ENCODE measurements at regions not wholly inside any gene's neighbourhood (a gene's known extent, or its start where the extent isn't known, plus 50 kb on each side); places are given as distances from the start of the nearest gene placed in this dataset.

GRCh38 chr2:7437141-7437540 is 519.9 kb downstream of the RNF144A start:
- POLR2A ChIA-PET (ENCODE audit: low non-redundant PET) = no interaction called here
- no peak for TF ChIP-seq EZH2 (IDR thresholded peaks at IDR 0.05; ENCODE audit: borderline replicate concordance, low read depth, low read length, poor library complexity, severe bottlenecking)
- TF ChIP-seq, protein P1, sequence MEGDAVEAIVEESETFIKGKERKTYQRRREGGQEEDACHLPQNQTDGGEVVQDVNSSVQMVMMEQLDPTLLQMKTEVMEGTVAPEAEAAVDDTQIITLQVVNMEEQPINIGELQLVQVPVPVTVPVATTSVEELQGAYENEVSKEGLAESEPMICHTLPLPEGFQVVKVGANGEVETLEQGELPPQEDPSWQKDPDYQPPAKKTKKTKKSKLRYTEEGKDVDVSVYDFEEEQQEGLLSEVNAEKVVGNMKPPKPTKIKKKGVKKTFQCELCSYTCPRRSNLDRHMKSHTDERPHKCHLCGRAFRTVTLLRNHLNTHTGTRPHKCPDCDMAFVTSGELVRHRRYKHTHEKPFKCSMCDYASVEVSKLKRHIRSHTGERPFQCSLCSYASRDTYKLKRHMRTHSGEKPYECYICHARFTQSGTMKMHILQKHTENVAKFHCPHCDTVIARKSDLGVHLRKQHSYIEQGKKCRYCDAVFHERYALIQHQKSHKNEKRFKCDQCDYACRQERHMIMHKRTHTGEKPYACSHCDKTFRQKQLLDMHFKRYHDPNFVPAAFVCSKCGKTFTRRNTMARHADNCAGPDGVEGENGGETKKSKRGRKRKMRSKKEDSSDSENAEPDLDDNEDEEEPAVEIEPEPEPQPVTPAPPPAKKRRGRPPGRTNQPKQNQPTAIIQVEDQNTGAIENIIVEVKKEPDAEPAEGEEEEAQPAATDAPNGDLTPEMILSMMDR (conservative IDR thresholded peaks at IDR 0.05; ENCODE audit: low read depth, low read length) = no peak
- Histone ChIP-seq H3K9me3 (ENCODE audit: low read depth, low read length, poor library complexity, severe bottlenecking) (peaks cover 4% of the 10 kb centered on the region), H3K36me3 (ENCODE audit: insufficient read depth, low read length, poor library complexity, severe bottlenecking) (no peaks in the 10 kb centered on the region), H3K27ac (ENCODE audit: low read depth, low read length, poor library complexity, severe bottlenecking) (no peak overlapping the region), H3K4me1 (ENCODE audit: insufficient read depth, low read length, poor library complexity, severe bottlenecking) (no peaks in the 10 kb centered on the region), H3K4me3 (ENCODE audit: low read depth, low read length, poor library complexity, severe bottlenecking) (no peak overlapping the region), H3K27me3 (replicated peaks; ENCODE audit: insufficient read depth, low read depth, low read length, poor library complexity) (no peaks in the 10 kb centered on the region)
- intact Hi-C loops (cut with micrococcal nuclease; ENCODE audit: unreplicated experiment) = no loop called here
- DNase-seq (ENCODE audit: low spot score) = no peak
- no TSS peak for BruUV-seq (replicated peaks)
- CTCF ChIA-PET = no interaction called here

- BruUV-seq (replicated peaks) = no TSS peak
- Histone ChIP-seq H3K4me1 (ENCODE audit: insufficient read depth, low read length, poor library complexity, severe bottlenecking) (no peaks in the 10 kb centered on the region), H3K27me3 (replicated peaks; ENCODE audit: insufficient read depth, low read depth, low read length, poor library complexity) (no peaks in the 10 kb centered on the region), H3K4me3 (ENCODE audit: low read depth, low read length, poor library complexity, severe bottlenecking) (no peak overlapping the region), H3K27ac (ENCODE audit: low read depth, low read length, poor library complexity, severe bottlenecking) (no peak overlapping the region), H3K36me3 (ENCODE audit: insufficient read depth, low read length, poor library complexity, severe bottlenecking) (no peaks in the 10 kb centered on the region), H3K9me3 (ENCODE audit: low read depth, low read length, poor library complexity, severe bottlenecking) (peaks cover 3% of the 10 kb centered on the region)
- TF ChIP-seq, protein P1 (conservative IDR thresholded peaks at IDR 0.05; ENCODE audit: low read depth, low read length) = no peak
- TF ChIP-seq EZH2 (IDR thresholded peaks at IDR 0.05; ENCODE audit: borderline replicate concordance, low read depth, low read length, poor library complexity, severe bottlenecking) = no peak
- intact Hi-C loops (cut with micrococcal nuclease; ENCODE audit: unreplicated experiment) = no loop called here
- ChIA-PET POLR2A (ENCODE audit: low non-redundant PET) (no interaction called here), CTCF (no interaction called here)
- no peak for DNase-seq (ENCODE audit: low spot score)
Observed at GRCh38 chr2:7437716-7438632, 520.8 kb downstream of the RNF144A start.

- Histone ChIP-seq H3K4me3 (ENCODE audit: low read depth, low read length, poor library complexity, severe bottlenecking) (no peak overlapping the region), H3K9me3 (ENCODE audit: low read depth, low read length, poor library complexity, severe bottlenecking) (no peaks in the 10 kb centered on the region), H3K4me1 (ENCODE audit: insufficient read depth, low read length, poor library complexity, severe bottlenecking) (no peaks in the 10 kb centered on the region), H3K27me3 (replicated peaks; ENCODE audit: insufficient read depth, low read depth, low read length, poor library complexity) (no peaks in the 10 kb centered on the region), H3K36me3 (ENCODE audit: insufficient read depth, low read length, poor library complexity, severe bottlenecking) (no peaks in the 10 kb centered on the region), H3K27ac (ENCODE audit: low read depth, low read length, poor library complexity, severe bottlenecking) (no peak overlapping the region)
- ChIA-PET CTCF (no interaction called here), POLR2A (ENCODE audit: low non-redundant PET) (no interaction called here)
- no peak for TF ChIP-seq EZH2 (IDR thresholded peaks at IDR 0.05; ENCODE audit: borderline replicate concordance, low read depth, low read length, poor library complexity, severe bottlenecking)
- TF ChIP-seq, protein P1 (conservative IDR thresholded peaks at IDR 0.05; ENCODE audit: low read depth, low read length) = no peak
- intact Hi-C loops (cut with micrococcal nuclease; ENCODE audit: unreplicated experiment) = no loop called here
- BruUV-seq (replicated peaks) = no TSS peak
- DNase-seq (ENCODE audit: low spot score) = no peak
Observed at GRCh38 chr2:7438855-7439254, 521.6 kb downstream of the RNF144A start.
